Panc1 (cell line): ENCODE measurements at regions not wholly inside any gene's neighbourhood (a gene's known extent, or its start where the extent isn't known, plus 50 kb on each side); places are given as distances from the start of the nearest gene placed in this dataset.

Source experiments
- ATAC-seq: fragments of 200-7000 bp; cut with Tn5 transposase; 2 replicates; pipeline ENCODE4 v1.9.1; 2020; ENCODE audit warnings: mild to moderate bottlenecking, moderate library complexity
- BruUV-seq: library from RNA; stranded (reverse); fragments of 400-500 nt; replicated peaks from 2 replicates; lab custom pipeline; 2021; lab: Mats Ljungman, UMichigan
- CTCF ChIA-PET: fragments of 300-600 bp; sonication (Branson Sonifier 250); formaldehyde crosslinking; loops from one replicate; lab custom pipeline; 2022; ENCODE audit warnings: antibody characterized with exemption; lab: Charles Lee
- POLR2A ChIA-PET: fragments of 300-600 bp; sonication (Branson Sonifier 250); formaldehyde crosslinking; loops from one replicate; lab custom pipeline; 2022; ENCODE audit warnings: antibody characterized with exemption; lab: Charles Lee
- DNase-seq: peaks from one replicate; pipeline ENCODE4 v3.0.0-alpha.2; 2010; ENCODE audit warnings: low read depth, low spot score
- H3K27ac ChIP-seq: 2 replicates; pipeline ENCODE4 v1.5.1; 2011; ENCODE audit warnings: mild to moderate bottlenecking, low read length, inconsistent platforms
- H3K27me3 ChIP-seq: fragments of 200-500 bp; sonication (Bioruptor generic); 2 replicates; pipeline ENCODE4 v1.6.0; 2014; ENCODE audit warnings: low read length, inconsistent platforms; ENCODE audit not compliant: control insufficient read depth, insufficient read depth
- H3K36me3 ChIP-seq: fragments of 200-500 bp; sonication (Bioruptor generic); 2 replicates; pipeline ENCODE4 v1.5.1; 2014; ENCODE audit warnings: inconsistent platforms, mild to moderate bottlenecking, low read length, moderate library complexity; ENCODE audit not compliant: control insufficient read depth, insufficient read depth
- H3K4me1 ChIP-seq: 2 replicates; pipeline ENCODE4 v1.5.1; 2011; ENCODE audit warnings: inconsistent platforms, mild to moderate bottlenecking, low read length, moderate library complexity; ENCODE audit not compliant: control insufficient read depth, insufficient read depth
- H3K4me3 ChIP-seq, 2 experiments: 2 replicates each; pipeline ENCODE4 v1.5.1; 2011 to 2012; ENCODE audit warnings: low read depth in 2 of 2, low read length in 2 of 2, mild to moderate bottlenecking in 2 of 2, inconsistent platforms in 1 of 2, moderate library complexity in 1 of 2
- H3K9me3 ChIP-seq: fragments of 200-500 bp; sonication (Bioruptor generic); 2 replicates; pipeline ENCODE4 v1.5.1; 2014; ENCODE audit warnings: low read depth, mild to moderate bottlenecking, inconsistent platforms, low read length, moderate library complexity; ENCODE audit not compliant: control insufficient read depth, insufficient read depth
- CTCF ChIP-seq: fragments of 450-650 bp; IDR thresholded peaks from 2 replicates; pipeline ENCODE4 v1.5.1; 2017; ENCODE audit warnings: mild to moderate bottlenecking
- POLR2AphosphoS5 ChIP-seq: IDR thresholded peaks from 2 replicates; pipeline ENCODE4 v1.6.1; 2012; ENCODE audit warnings: mild to moderate bottlenecking, low read depth, low read length, moderate library complexity
- REST ChIP-seq, 2 experiments: IDR thresholded peaks; 2 replicates each; pipeline ENCODE4 v1.6.1; 2011 to 2012; ENCODE audit warnings: low read depth in 2 of 2, control low read depth in 1 of 2, low read length in 1 of 2, mild to moderate bottlenecking in 1 of 2, moderate library complexity in 1 of 2; ENCODE audit not compliant: insufficient read depth in 1 of 2
- SIN3A ChIP-seq: IDR thresholded peaks from 2 replicates; pipeline ENCODE4 v1.6.1; 2012; ENCODE audit warnings: low read depth, mild to moderate bottlenecking, low read length, moderate library complexity, borderline replicate concordance; ENCODE audit not compliant: insufficient read depth
- TCF7L2 ChIP-seq: IDR thresholded peaks from 2 replicates; pipeline ENCODE4 v1.6.1; 2011; ENCODE audit warnings: mild to moderate bottlenecking, low read depth, low read length, inconsistent platforms
- in situ Hi-C: cut with HindIII; loops from 2 replicates; pipeline ENCODE4 v1.10.0; 2016; ENCODE audit warnings: low sequenced_read_pairs, low pct_unique_long_range_greater_than_20kb
- intact Hi-C: fragments of 100-400 bp; cut with micrococcal nuclease; formaldehyde crosslinking; loops from one replicate; pipeline ENCODE4 v1.10.0; 2022; ENCODE audit not compliant: unreplicated experiment

GRCh38 chr2:181366675-181367175 is 90.5 kb upstream of the ITGA4 start:
- ChIA-PET CTCF (no interaction called here), POLR2A (no interaction called here)
- in situ Hi-C loops (no loop called here), intact Hi-C loops (no loop called here)
- no peak for DNase-seq
- Histone ChIP-seq H3K4me3 (no peak overlapping the region), H3K27ac (no peak overlapping the region), H3K36me3 (no peaks in the 10 kb centered on the region), H3K4me1 (no peaks in the 10 kb centered on the region), H3K27me3 (no peaks in the 10 kb centered on the region), H3K9me3 (no peaks in the 10 kb centered on the region)
- no peak for TF ChIP-seq CTCF
- TF ChIP-seq REST (IDR thresholded peaks at IDR 0.05; ENCODE audit: insufficient read depth in 1 of 2, low read depth in 2 of 2, low read length in 1 of 2), result no peak
- TF ChIP-seq POLR2AphosphoS5, result no peak
- TF ChIP-seq TCF7L2, result no peak
- no TSS peak for BruUV-seq
- ATAC-seq, result no peak

GRCh38 chr2:181367411-181367810 is 89.8 kb upstream of the ITGA4 start:
- Histone ChIP-seq H3K36me3 (no peaks in the 10 kb centered on the region), H3K4me3 (no peak overlapping the region), H3K4me1 (no peaks in the 10 kb centered on the region), H3K27ac (no peak overlapping the region), H3K27me3 (no peaks in the 10 kb centered on the region), H3K9me3 (no peaks in the 10 kb centered on the region)
- in situ Hi-C loops, result no loop called here
- ATAC-seq (no peak), DNase-seq (no peak)
- POLR2A ChIA-PET, result no interaction called here
- intact Hi-C loops, result no loop called here
- BruUV-seq, result no TSS peak
- TF ChIP-seq REST (IDR thresholded peaks at IDR 0.05; ENCODE audit: insufficient read depth in 1 of 2, low read depth in 2 of 2, low read length in 1 of 2) (no peak), POLR2AphosphoS5 (no peak), TCF7L2 (no peak), CTCF (no peak), SIN3A (no peak)
- CTCF ChIA-PET, result no interaction called here
